Natural killer cell (primary cell): ENCODE measurements at regions not wholly inside any gene's neighbourhood (a gene's known extent, or its start where the extent isn't known, plus 50 kb on each side); places are given as distances from the start of the nearest gene placed in this dataset.

ENCODE experiments used
- ATAC-seq, 3 donors: fragments of 150-1000 bp in 2 of 3; fragments of 200-7000 bp in 1 of 3; cut with Tn5 transposase; 1 replicate in 1 of 3; 2 replicates in 2 of 3; pipeline ENCODE4 v1.10.0; 2021; ENCODE audit warnings: mild to moderate bottlenecking in 2 of 3, moderate library complexity in 2 of 3
- DNase-seq, 2 donors: peaks; one replicate each; pipeline versions ENCODE4 v3.0.0 to v3.0.0-alpha.2; 2013 to 2021; ENCODE audit warnings: mixed read lengths in 1 of 2
- H3K27ac ChIP-seq: one replicate; pipeline ENCODE4 v1.5.1; 2013; ENCODE audit warnings: mild to moderate bottlenecking, low read length
- H3K27me3 ChIP-seq: one replicate; pipeline ENCODE4 v1.6.1; 2013; ENCODE audit warnings: low read length; ENCODE audit not compliant: control insufficient read depth, insufficient read depth
- H3K36me3 ChIP-seq: one replicate; pipeline ENCODE4 v1.6.1; 2013; ENCODE audit warnings: low read length; ENCODE audit not compliant: control insufficient read depth, insufficient read depth
- H3K4me1 ChIP-seq: one replicate; pipeline ENCODE4 v1.6.1; 2013; ENCODE audit warnings: low read length; ENCODE audit not compliant: control insufficient read depth, insufficient read depth
- H3K4me3 ChIP-seq: one replicate; pipeline ENCODE4 v1.5.1; 2013; ENCODE audit warnings: low read length
- H3K9me3 ChIP-seq: one replicate; pipeline ENCODE4 v1.6.1; 2013; ENCODE audit warnings: low read length; ENCODE audit not compliant: control insufficient read depth, insufficient read depth
- H3K27ac Mint-ChIP-seq, 2 donors: one replicate each; pipeline ENCODE4 v1.8.0; 2022; ENCODE audit warnings: mild to moderate bottlenecking in 2 of 2, mixed read lengths in 2 of 2, moderate library complexity in 1 of 2
- H3K27me3 Mint-ChIP-seq, 2 donors: one replicate each; pipeline ENCODE4 v1.8.0; 2022; ENCODE audit warnings: low read depth in 2 of 2, mixed read lengths in 2 of 2
- H3K36me3 Mint-ChIP-seq: one replicate; pipeline ENCODE4 v1.8.0; 2022; ENCODE audit warnings: mixed read lengths
- H3K4me1 Mint-ChIP-seq, 2 donors: one replicate each; pipeline ENCODE4 v1.8.0; 2022; ENCODE audit warnings: mixed read lengths in 2 of 2
- H3K4me3 Mint-ChIP-seq: one replicate; pipeline ENCODE4 v1.8.0; 2022; ENCODE audit warnings: mild to moderate bottlenecking, moderate library complexity, mixed read lengths
- H3K9me3 Mint-ChIP-seq, 2 donors: one replicate each; pipeline ENCODE4 v1.8.0; 2022; ENCODE audit warnings: mixed read lengths in 2 of 2
- WGBS: methylation state at CpG from one replicate; pipeline ENCODE4 v1.1.7; 2013; ENCODE audit warnings: missing lambda C conversion rate; ENCODE audit not compliant: insufficient coverage; 5-methylcytosine and 5-hydroxymethylcytosine counted together
- intact Hi-C: fragments of 100-400 bp; cut with micrococcal nuclease; formaldehyde crosslinking; loops from one replicate; pipeline ENCODE4 v1.14.2; 2022
- TF ChIP-seq, protein P1 (sequence below): fragments of 200-600 bp; IDR thresholded peaks from one replicate; pipeline ENCODE4 v1.8.0; 2022; ENCODE audit warnings: antibody characterized with exemption

DNA sequence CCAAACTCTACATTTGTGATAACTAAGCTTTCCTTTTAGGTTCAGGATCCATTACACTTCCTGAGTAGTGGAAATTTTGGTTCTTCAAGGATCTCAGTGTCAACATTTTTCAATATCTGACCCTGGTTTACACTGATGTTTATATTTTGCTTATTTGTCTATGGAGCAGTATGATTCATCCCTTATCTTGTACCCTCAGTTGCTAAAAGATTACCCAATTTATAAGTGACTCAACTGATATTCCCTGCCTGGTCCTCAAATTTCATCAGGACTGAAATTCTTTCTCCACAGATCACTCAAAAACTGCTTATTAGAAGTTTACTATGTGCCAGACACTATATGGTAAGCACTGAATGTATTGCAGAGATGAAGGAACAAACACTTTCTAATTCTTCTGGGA lies 139.1 kb upstream of the CHRM3 start:
- Histone ChIP-seq H3K4me1 (no peaks in the 10 kb centered on the region), H3K27ac (no peak overlapping the region), H3K9me3 (no peaks in the 10 kb centered on the region), H3K27me3 (no peaks in the 10 kb centered on the region), H3K36me3 (no peaks in the 10 kb centered on the region), H3K4me3 (no peak overlapping the region)
- no peaks in the 10 kb centered on the region for H3K36me3 Mint-ChIP-seq
- intact Hi-C loops: no loop called here
- no peaks in the 10 kb centered on the region for H3K4me1 Mint-ChIP-seq
- H3K27ac Mint-ChIP-seq: no peak overlapping the region
- TF ChIP-seq, protein P1, sequence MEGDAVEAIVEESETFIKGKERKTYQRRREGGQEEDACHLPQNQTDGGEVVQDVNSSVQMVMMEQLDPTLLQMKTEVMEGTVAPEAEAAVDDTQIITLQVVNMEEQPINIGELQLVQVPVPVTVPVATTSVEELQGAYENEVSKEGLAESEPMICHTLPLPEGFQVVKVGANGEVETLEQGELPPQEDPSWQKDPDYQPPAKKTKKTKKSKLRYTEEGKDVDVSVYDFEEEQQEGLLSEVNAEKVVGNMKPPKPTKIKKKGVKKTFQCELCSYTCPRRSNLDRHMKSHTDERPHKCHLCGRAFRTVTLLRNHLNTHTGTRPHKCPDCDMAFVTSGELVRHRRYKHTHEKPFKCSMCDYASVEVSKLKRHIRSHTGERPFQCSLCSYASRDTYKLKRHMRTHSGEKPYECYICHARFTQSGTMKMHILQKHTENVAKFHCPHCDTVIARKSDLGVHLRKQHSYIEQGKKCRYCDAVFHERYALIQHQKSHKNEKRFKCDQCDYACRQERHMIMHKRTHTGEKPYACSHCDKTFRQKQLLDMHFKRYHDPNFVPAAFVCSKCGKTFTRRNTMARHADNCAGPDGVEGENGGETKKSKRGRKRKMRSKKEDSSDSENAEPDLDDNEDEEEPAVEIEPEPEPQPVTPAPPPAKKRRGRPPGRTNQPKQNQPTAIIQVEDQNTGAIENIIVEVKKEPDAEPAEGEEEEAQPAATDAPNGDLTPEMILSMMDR: no peak
- DNase-seq: no peak
- H3K4me3 Mint-ChIP-seq: no peak overlapping the region
- ATAC-seq: no peak
- peaks cover 3 to 9% of the 10 kb centered on the region in 2 donors for H3K9me3 Mint-ChIP-seq
- no peaks in the 10 kb centered on the region for H3K27me3 Mint-ChIP-seq

DNA sequence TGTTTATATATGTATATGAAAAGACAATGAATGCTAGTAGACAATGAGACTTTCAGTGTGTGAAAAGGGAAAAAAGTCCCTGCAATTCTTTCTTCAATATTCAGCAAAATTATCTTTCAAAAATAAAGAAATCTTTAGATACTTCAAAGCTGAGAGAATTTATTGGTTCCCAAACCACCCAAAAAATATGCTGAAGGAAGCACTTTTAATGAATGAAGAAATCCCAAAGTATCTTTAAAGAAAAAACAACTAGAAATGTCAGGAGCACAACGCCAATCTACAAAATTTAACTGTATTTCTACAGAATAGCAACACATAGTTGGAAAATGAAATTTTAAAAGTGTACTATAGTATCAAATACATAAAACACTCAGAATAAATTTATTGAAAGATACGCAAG lies 142.3 kb upstream of the CHRM3 start:
- DNase-seq (no peak), ATAC-seq (no peak)
- H3K27ac ChIP-seq: no peak overlapping the region
- H3K9me3 ChIP-seq: no peaks in the 10 kb centered on the region
- Mint-ChIP-seq H3K27ac (no peak overlapping the region), H3K4me1 (no peaks in the 10 kb centered on the region), H3K4me3 (no peak overlapping the region), H3K27me3 (no peaks in the 10 kb centered on the region), H3K36me3 (no peaks in the 10 kb centered on the region), H3K9me3 (peaks cover 0 to 10% of the 10 kb centered on the region in 2 donors)
- TF ChIP-seq, protein P1: no peak
- H3K36me3 ChIP-seq: no peaks in the 10 kb centered on the region
- H3K27me3 ChIP-seq: no peaks in the 10 kb centered on the region
- H3K4me1 ChIP-seq: no peaks in the 10 kb centered on the region
- no CpG with 5 or more reads among the region's 2 CpGs for WGBS
- H3K4me3 ChIP-seq: no peak overlapping the region
- intact Hi-C loops: no loop called here

DNA sequence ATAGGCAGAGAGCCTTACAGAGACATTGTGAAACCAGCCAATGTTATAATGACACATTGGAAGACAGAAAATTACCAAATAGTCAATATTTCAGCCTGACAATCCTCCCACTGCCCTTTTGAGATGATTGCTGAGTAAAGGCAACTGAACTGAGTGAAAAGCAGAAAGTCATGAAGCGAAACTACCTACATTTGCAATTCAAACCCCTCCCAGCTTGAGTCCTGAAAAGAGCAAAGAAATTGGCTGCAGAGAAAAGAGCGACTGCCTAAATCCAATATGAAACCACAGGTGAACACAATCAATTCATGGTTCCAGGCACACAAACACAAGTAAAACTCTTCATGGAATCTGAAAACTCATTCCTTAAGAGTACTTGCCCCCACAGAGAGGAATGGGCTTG lies 143.4 kb upstream of the CHRM3 start:
- H3K4me3 ChIP-seq: no peak overlapping the region
- H3K4me1 ChIP-seq: no peaks in the 10 kb centered on the region
- H3K9me3 ChIP-seq: no peaks in the 10 kb centered on the region
- TF ChIP-seq, protein P1: no peak
- H3K4me1 Mint-ChIP-seq: no peaks in the 10 kb centered on the region
- H3K27me3 Mint-ChIP-seq: no peaks in the 10 kb centered on the region
- no peak for DNase-seq
- 88% methylated on average over 2 of the region's 2 CpGs for WGBS
- no peaks in the 10 kb centered on the region for H3K36me3 ChIP-seq
- no peak for ATAC-seq
- no peak overlapping the region for H3K4me3 Mint-ChIP-seq
- H3K27me3 ChIP-seq: no peaks in the 10 kb centered on the region
- no peaks in the 10 kb centered on the region for H3K36me3 Mint-ChIP-seq
- H3K27ac ChIP-seq: no peak overlapping the region
- intact Hi-C loops: no loop called here
- peaks cover 2 to 10% of the 10 kb centered on the region in 2 donors for H3K9me3 Mint-ChIP-seq
- no peak overlapping the region for H3K27ac Mint-ChIP-seq

DNA sequence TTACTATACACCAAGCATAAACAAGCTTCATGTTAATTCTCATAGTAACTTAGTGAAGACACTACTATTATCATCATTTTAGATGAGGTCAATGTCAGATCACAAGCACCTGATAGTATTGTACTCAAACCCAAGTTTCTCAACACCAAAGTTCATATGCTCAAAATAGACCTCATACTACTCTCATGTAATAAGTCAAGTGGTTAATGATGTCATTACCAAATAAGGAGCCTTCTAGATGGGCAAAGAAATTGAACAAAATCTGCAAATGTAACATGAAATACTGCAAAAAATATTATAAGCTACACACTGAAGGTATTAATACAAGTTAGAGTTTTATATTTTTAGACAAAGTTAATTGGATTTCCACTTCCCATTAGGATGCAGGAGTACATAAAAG lies 144.0 kb upstream of the CHRM3 start:
- no peaks in the 10 kb centered on the region for H3K27me3 Mint-ChIP-seq
- Histone ChIP-seq H3K4me1 (no peaks in the 10 kb centered on the region), H3K27me3 (no peaks in the 10 kb centered on the region), H3K9me3 (no peaks in the 10 kb centered on the region), H3K4me3 (no peak overlapping the region), H3K36me3 (no peaks in the 10 kb centered on the region), H3K27ac (no peak overlapping the region)
- no peak overlapping the region for H3K27ac Mint-ChIP-seq
- intact Hi-C loops: no loop called here
- no peak overlapping the region for H3K4me3 Mint-ChIP-seq
- TF ChIP-seq, protein P1: no peak
- H3K9me3 Mint-ChIP-seq: peaks cover 2 to 10% of the 10 kb centered on the region in 2 donors
- DNase-seq (no peak), ATAC-seq (no peak)
- H3K4me1 Mint-ChIP-seq: no peaks in the 10 kb centered on the region
- no peaks in the 10 kb centered on the region for H3K36me3 Mint-ChIP-seq
